ENCODE measurements at regions not wholly inside any gene's neighbourhood (a gene's known extent, or its start where the extent isn't known, plus 50 kb on each side); places are given as distances from the start of the nearest gene placed in this dataset.
"Not testable (repeated sequence)": the region's sequence is repeated elsewhere in the genome, so short reads cannot be mapped to it uniquely, and the experiment has no call there.

DNA sequence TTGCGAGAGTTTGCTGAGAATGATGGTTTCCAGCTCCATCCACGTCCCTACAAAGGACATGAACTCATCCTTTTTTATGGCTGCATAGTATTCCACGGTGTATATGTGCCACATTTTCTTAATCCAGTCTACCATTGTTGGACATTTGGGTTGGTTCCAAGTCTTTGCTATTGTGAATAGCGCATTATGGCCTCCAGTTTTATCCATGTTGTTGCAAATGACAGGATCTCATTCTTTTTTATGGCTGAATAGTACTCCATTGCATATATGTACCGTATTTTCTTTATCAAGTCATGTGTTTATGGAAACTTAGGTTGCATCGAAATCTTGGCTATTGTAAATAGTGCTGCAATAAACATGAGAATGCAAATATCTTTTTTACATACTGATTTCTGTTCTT is 266.1 kb upstream of the STXBP6 start:
- not testable (repeated sequence) for DNase-seq

DNA sequence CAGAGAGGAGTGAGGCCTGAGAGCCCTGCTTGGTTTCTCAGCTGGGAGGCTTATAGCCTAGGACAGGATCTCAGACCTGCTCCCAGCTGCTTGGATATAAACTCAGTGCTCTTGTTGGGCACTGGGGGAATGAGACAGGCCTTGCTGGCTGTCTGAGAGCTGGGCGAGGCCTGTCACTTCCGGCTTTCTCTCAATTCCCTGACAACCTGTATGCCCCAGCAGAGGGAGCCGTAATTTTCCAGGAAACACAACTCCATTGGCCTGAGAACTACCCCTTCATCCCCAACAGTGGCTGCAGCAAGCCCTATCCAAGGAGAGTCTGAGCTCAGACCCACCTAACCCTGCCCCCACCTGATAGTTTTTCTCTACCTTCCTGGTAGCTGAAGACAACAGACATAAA is 258.3 kb upstream of the STXBP6 start:
- DNase-seq, result no peak

- DNase-seq, result no peak
Measured at GRCh38 chr14:25303934-25304333, 254.0 kb upstream of the STXBP6 start.

- no peak for DNase-seq
Measured at GRCh38 chr14:25298238-25298637, 248.3 kb upstream of the STXBP6 start.

DNA sequence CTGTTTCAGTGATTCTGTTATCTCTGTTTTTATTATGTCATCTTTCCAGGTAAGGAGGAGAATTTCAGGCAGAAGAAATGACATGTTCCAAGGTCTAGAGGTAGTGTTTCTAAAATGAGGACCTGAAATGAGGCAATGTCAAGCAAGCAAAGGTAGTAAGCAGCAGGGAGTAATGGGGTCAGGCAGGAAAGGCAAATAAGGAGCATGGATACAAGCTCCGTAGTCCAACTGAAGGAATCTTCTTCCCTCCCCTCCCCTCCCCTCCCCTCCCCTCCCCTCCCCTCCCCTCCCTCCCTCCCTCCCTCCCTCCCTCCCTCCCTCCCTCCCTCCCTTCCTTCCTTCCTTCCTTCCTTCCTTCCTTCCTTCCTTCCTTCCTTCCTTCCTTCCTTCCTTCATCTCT is 240.2 kb upstream of the STXBP6 start:
- DNase-seq, result not testable (repeated sequence)

DNA sequence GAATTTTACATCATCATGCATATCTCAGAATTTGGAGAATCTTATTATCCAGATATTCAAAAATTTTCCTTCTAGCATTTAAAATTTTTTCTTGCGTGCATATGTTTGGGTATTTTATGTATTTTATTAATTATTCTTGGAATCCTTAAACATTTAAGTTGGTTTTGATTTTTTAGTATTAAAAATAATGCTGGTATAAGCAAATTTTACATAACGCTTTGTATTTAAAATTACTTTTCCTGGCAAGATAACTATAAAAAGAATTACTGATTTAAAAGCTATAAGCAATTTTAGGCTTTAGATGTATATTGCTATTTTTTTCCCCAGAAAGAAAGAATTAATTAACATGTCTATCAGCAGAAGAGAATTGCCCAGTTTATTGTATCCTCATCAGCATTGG is 224.6 kb upstream of the STXBP6 start:
- DNase-seq, result no peak

- no peak for DNase-seq
Measured at GRCh38 chr14:25267186-25267585, 217.2 kb upstream of the STXBP6 start.

DNA sequence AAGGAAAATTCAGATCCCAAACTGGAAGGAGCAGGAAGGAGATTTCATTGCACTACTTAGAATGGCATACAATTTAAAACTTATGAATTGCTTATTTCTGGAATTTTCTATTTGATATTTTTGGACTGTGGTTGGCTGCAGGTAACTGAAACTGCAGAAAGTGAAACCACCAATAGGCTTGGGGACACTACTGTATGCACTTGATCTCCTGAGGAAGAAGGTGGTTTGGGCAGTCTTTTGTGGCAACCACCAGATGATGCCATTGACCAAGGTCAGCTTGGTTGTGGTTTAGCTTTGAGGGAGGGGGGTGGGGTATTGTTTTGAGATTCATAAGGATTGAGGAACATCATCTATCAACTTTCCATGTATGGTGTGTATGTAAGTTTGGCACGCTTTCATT is 209.5 kb upstream of the STXBP6 start:
- no peak for DNase-seq

DNA sequence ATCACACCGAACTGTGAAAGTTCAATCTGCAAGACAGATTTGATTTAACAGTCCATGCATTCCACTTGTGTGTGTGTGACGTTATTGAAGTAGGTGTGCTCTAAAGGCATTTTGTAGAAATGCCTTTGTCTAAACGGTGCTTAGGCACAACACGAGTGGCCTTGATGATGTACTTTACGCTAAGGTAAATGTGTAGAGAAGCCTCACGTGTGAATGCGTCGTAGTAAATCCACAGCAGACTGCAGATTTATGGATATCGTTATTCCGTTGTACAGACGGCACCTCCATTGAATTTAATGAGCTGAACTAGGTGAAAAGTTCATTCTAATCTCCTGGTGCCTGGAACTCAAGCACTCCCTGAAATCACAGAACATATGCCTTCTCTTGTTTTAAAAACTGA is 202.8 kb upstream of the STXBP6 start:
- DNase-seq, result no peak

GRCh38 chr14:25250516-25250915 is 200.6 kb upstream of the STXBP6 start:
- DNase-seq, result no peak

DNA sequence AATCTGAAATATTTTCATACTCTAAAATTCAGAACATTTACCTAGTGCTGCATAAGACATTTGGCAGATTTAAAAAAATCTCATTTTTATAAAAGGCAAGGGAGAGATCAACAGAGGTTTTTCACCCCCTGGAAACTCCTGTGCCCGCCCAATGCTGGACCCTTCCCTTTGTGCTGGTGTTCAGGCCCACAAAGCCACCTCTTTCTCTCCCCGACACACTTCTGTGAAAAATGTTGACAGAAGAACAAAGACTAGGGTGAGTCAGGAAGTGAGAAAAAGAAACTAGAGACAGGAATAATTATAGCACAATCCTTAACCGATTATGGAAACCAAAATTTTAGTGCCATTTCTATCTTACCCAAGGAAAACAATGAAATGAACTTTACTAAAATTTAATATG is 197.7 kb upstream of the STXBP6 start:
- no peak for DNase-seq

GRCh38 chr14:25246751-25247150 is 196.8 kb upstream of the STXBP6 start:
- no peak for DNase-seq

- DNase-seq, result no peak
Measured at GRCh38 chr14:25239170-25239569, 189.2 kb upstream of the STXBP6 start.

DNA sequence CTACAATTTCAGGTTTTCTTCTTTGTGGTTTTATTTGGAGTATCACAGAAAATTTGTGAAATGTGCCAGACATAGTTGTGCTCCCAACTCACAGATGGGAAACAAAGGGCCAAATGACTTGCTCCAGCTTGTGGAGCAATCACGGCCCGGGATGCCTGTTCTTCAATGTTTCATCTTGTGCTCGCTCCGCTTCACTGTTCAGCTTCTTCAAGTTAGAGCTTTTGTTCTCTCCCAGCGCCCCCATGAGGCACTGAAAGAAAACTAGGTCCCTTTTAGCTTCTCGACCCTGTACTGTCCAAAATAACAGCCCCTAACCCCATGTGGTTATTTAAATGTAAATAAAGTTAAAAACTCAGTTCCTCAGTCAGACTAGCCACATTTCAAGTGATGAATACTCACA is 187.9 kb upstream of the STXBP6 start:
- no peak for DNase-seq

GRCh38 chr14:25233613-25234012 is 183.7 kb upstream of the STXBP6 start:
- no peak for DNase-seq

GRCh38 chr14:25231004-25231403 is 181.1 kb upstream of the STXBP6 start:
- DNase-seq, result peak; percentile 15

- DNase-seq, result no peak
Measured at GRCh38 chr14:25226214-25226613, 176.3 kb upstream of the STXBP6 start.

GRCh38 chr14:25222256-25222655 is 172.3 kb upstream of the STXBP6 start:
- no peak for DNase-seq

- DNase-seq, result no peak
Measured at GRCh38 chr14:25220514-25220913, 170.6 kb upstream of the STXBP6 start.

GRCh38 chr14:25215607-25216006 is 165.7 kb upstream of the STXBP6 start:
- no peak for DNase-seq

DNA sequence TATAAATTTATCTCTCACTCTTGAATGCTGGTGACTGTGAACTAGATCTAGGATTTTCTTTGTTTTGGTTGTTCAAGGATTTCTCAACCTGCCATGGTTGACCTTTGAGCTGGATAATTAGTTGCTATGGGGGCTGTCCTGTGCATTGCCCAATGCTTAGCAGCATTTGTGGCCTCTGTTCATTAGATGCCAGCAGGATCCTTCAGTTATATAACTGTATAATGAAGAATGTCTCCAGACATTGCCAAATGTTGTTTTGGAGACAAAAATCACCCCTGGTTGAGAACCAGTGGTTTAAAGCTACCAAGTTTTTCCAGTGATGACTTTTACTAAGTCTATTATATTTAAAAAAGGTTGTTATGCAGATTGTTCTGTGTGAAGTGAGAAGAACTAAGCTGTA is 147.9 kb upstream of the STXBP6 start:
- DNase-seq, result no peak

- no peak for DNase-seq
Measured at GRCh38 chr14:25180221-25180620, 130.3 kb upstream of the STXBP6 start.

DNA sequence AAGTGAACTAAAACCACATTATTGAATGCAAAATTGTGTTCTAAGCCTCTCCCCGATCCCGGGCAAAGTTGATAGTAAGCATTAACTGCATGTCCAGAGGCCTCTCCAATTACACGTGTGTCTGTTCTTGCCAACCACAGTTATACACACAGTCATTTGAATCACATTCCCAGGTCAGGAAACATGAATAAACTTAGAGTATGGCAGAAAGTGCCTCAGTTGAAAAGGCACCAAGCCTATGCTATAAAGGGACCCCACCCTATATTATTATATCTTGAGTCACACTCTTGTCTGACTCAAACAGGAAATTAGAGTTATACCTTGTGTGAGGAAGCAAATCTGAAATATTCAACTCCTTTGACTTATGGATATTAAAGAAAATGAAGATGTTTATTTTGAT is 128.3 kb upstream of the STXBP6 start:
- DNase-seq, result no peak

- no peak for DNase-seq
Measured at GRCh38 chr14:25150934-25151790, 101.2 kb upstream of the STXBP6 start.

DNA sequence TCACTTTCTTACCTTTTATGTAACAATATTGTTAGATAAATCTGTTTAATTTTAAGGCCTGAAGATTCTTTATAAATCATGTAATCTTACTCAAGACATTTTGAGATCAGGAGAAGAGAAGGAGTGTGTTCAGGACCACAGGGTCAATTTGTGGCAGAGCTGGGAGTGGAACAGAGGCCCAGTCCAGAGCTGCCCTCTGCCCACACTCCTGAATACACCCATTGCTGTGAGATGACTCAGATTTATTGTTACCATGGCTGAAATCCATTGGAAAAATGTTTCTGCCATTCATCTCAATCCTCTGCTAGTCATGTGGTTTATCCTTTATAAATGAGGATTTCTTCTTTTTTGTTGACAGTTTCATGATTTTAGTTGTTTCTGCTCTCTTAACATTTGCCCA is 100.5 kb upstream of the STXBP6 start:
- no peak for DNase-seq

Measured in right kidney (tissue), 1 donor.